ENCODE measurements at regions not wholly inside any gene's neighbourhood (a gene's known extent, or its start where the extent isn't known, plus 50 kb on each side); places are given as distances from the start of the nearest gene placed in this dataset.

DNA sequence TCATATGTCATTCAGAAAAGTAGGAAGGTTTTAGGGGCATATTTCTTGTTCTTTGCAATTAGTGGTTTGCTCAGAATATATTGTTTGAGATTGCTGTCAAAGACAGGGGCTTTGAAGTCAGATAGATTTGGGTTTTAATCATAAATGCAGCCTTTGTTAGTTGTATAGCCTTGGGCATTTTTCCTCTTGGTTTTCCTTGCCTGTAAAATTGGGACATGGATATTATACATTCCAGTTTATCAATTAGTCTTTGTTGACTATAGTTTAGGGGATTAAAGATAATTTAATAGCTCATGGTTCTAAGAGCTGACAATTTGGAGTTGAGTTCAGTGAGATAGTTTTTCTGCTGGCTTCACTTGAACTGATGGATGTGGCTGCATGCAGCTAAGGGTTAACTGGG, 88.9 kb downstream of the DMAC1 start:
- TF ChIP-seq SMC3 (IDR thresholded peaks at IDR 0.05; ENCODE audit: low read length) (no peak), EZH2 (conservative IDR thresholded peaks at IDR 0.05; ENCODE audit: low read depth, low read length) (no peak), ZNF33A (CRISPR knock-in tag; IDR thresholded peaks at IDR 0.05; ENCODE audit: borderline replicate concordance) (no peak), KLF12 (CRISPR knock-in tag; IDR thresholded peaks at IDR 0.05; ENCODE audit: borderline replicate concordance) (no peak), NR2F2 (IDR thresholded peaks at IDR 0.05; ENCODE audit: borderline replicate concordance, low read depth) (no peak), POLR2AphosphoS5 (IDR thresholded peaks at IDR 0.05; ENCODE audit: low read depth, low read length) (no peak), TARDBP (CRISPR knock-in tag; IDR thresholded peaks at IDR 0.05) (no peak), PAX8 (CRISPR knock-in tag; IDR thresholded peaks at IDR 0.05; ENCODE audit: borderline replicate concordance) (no peak), SMARCE1 (IDR thresholded peaks at IDR 0.05; ENCODE audit: borderline replicate concordance) (no peak), SALL2 (CRISPR knock-in tag; IDR thresholded peaks at IDR 0.05) (no peak)
- TF ChIP-seq, protein P1, sequence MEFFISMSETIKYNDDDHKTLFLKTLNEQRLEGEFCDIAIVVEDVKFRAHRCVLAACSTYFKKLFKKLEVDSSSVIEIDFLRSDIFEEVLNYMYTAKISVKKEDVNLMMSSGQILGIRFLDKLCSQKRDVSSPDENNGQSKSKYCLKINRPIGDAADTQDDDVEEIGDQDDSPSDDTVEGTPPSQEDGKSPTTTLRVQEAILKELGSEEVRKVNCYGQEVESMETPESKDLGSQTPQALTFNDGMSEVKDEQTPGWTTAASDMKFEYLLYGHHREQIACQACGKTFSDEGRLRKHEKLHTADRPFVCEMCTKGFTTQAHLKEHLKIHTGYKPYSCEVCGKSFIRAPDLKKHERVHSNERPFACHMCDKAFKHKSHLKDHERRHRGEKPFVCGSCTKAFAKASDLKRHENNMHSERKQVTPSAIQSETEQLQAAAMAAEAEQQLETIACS (CRISPR knock-in tag; IDR thresholded peaks at IDR 0.05): no peak

Measured in HepG2 (cell line).